GM08714 (cell line): ENCODE measurements at regions not wholly inside any gene's neighbourhood (a gene's known extent, or its start where the extent isn't known, plus 50 kb on each side); places are given as distances from the start of the nearest gene placed in this dataset.
"Not testable (repeated sequence)": the region's sequence is repeated elsewhere in the genome, so short reads cannot be mapped to it uniquely, and the experiment has no call there.

ENCODE experiments used
- H3K4me3 ChIP-seq: fragments of 200-500 bp; sonication (Bioruptor generic); 2 replicates; pipeline ENCODE4 v1.5.1; 2014; ENCODE audit warnings: mild to moderate bottlenecking, low read length, inconsistent platforms
- ZNF274 ChIP-seq: IDR thresholded peaks from 2 replicates; pipeline ENCODE4 v1.6.1; 2012; ENCODE audit warnings: mild to moderate bottlenecking, low read depth, low read length

GRCh38 chr6:8809662-8810061, 374.3 kb upstream of the SLC35B3 start:
- no peak for TF ChIP-seq ZNF274
- no peak overlapping the region for H3K4me3 ChIP-seq

GRCh38 chr6:8803181-8803760, 367.9 kb upstream of the SLC35B3 start:
- TF ChIP-seq ZNF274: no peak
- no peak overlapping the region for H3K4me3 ChIP-seq

GRCh38 chr6:8802397-8802796, 367.1 kb upstream of the SLC35B3 start:
- not testable (repeated sequence) for H3K4me3 ChIP-seq

GRCh38 chr6:8794420-8794819, 359.1 kb upstream of the SLC35B3 start:
- no peak overlapping the region for H3K4me3 ChIP-seq
- no peak for TF ChIP-seq ZNF274

- no peak for TF ChIP-seq ZNF274
- no peak overlapping the region for H3K4me3 ChIP-seq
Measured at GRCh38 chr6:8789878-8790277, 354.5 kb upstream of the SLC35B3 start.

GRCh38 chr6:8785223-8785622, 349.9 kb upstream of the SLC35B3 start:
- H3K4me3 ChIP-seq: no peak overlapping the region
- no peak for TF ChIP-seq ZNF274

- TF ChIP-seq ZNF274: no peak
- no peak overlapping the region for H3K4me3 ChIP-seq
Measured at GRCh38 chr6:8783191-8783590, 347.8 kb upstream of the SLC35B3 start.

GRCh38 chr6:8780653-8781052, 345.3 kb upstream of the SLC35B3 start:
- H3K4me3 ChIP-seq: no peak overlapping the region
- no peak for TF ChIP-seq ZNF274

GRCh38 chr6:8764733-8765132, 329.4 kb upstream of the SLC35B3 start:
- no peak for TF ChIP-seq ZNF274
- H3K4me3 ChIP-seq: no peak overlapping the region

- H3K4me3 ChIP-seq: no peak overlapping the region
- TF ChIP-seq ZNF274: no peak
Measured at GRCh38 chr6:8760951-8761350, 325.6 kb upstream of the SLC35B3 start.

GRCh38 chr6:8758412-8758811, 323.1 kb upstream of the SLC35B3 start:
- no peak for TF ChIP-seq ZNF274
- no peak overlapping the region for H3K4me3 ChIP-seq

GRCh38 chr6:8750627-8751026, 315.3 kb upstream of the SLC35B3 start:
- no peak overlapping the region for H3K4me3 ChIP-seq
- no peak for TF ChIP-seq ZNF274

GRCh38 chr6:8749465-8749864, 314.1 kb upstream of the SLC35B3 start:
- TF ChIP-seq ZNF274: no peak
- H3K4me3 ChIP-seq: no peak overlapping the region

GRCh38 chr6:8743170-8743745, 307.9 kb upstream of the SLC35B3 start:
- H3K4me3 ChIP-seq: no peak overlapping the region
- TF ChIP-seq ZNF274: no peak

GRCh38 chr6:8739454-8739853, 304.1 kb upstream of the SLC35B3 start:
- no peak overlapping the region for H3K4me3 ChIP-seq
- TF ChIP-seq ZNF274: no peak

- no peak overlapping the region for H3K4me3 ChIP-seq
- no peak for TF ChIP-seq ZNF274
Measured at GRCh38 chr6:8738951-8739350, 303.6 kb upstream of the SLC35B3 start.
